SKM-1 treated with dmso at 0.1 percent for 144 hours (cell line): ENCODE measurements at regions not wholly inside any gene's neighbourhood (a gene's known extent, or its start where the extent isn't known, plus 50 kb on each side); places are given as distances from the start of the nearest gene placed in this dataset.
"Not testable (repeated sequence)": the region's sequence is repeated elsewhere in the genome, so short reads cannot be mapped to it uniquely, and the experiment has no call there.

Source experiments
- DNase-seq: peaks from one replicate; lab custom pipeline; 2025; ENCODE audit not compliant: unreplicated experiment; lab: John Stamatoyannopoulos, UW

DNA sequence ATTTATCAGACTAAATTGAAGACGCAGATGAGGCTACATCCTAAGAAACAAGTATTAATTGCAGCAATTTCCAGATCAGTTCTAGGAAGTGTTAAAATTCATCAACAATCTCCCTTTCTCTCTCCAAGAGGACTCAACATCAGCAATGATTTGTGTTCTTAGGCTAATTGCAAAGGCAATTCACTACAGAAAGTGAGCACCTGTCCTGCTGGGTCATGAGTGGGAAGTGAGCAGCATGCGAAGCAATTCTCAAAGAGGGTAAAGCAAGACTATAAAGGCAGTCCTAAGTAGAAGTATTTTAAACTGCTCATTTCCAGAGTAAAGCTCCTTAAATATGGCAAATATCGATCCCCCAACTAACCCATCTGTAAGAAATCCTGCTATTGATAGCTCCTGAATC lies 1191.0 kb upstream of the ALCAM start:
- DNase-seq = no peak

DNA sequence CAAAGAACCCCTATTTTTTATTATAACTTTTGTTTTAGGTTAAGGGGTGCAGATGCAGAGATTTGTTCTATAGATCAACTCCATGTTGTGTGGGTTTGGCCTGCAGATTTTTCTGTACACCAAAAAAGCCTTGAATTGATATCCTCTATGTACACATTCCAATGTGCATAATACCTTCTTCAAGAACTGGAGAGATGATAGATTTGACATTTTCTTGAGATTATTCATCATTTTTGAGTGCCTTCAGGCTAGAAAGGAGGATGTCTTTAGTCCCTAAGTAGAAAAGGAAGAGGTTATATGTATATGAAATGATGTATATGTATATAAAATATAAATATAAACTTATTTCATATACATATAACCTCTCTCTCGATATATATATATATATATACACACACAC lies 1190.0 kb upstream of the ALCAM start:
- no peak for DNase-seq

DNA sequence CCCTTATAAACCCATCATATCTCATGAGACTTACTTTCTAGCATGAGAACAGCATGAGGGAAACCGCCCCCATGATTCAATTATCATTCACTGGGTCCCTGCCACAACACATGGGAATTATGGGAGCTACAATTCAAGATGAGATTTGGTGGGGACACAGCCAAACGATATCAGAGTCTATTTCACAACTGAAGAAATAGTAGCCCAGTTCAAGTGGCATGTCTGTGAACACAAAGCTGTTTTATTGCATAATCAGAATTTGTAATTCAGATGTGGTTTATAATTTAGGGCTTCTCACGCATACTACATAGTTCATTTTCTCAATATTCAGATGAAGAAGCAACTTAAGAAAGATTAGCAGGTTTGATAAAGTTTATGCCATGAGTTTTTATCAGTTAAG lies 1188.0 kb upstream of the ALCAM start:
- no peak for DNase-seq

DNA sequence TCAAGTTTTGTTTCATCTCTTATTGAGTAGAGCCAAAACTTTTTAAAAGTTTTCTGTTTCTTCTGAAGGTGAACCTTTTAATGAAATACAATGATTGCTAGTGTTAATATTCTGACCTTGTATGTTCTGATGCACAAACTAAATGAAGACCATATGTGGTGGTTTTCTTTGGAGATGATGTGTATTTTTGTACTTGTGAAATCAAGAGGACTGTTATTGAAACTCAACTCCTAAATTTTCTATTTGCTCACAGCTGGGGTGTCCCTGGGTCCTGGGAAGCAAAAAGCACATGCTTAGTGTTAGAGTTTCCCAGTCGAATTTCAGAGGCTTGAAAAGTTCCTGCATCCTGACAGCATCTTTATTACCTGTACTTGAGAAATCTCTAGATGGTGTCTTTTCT lies 1185.8 kb upstream of the ALCAM start:
- no peak for DNase-seq

DNA sequence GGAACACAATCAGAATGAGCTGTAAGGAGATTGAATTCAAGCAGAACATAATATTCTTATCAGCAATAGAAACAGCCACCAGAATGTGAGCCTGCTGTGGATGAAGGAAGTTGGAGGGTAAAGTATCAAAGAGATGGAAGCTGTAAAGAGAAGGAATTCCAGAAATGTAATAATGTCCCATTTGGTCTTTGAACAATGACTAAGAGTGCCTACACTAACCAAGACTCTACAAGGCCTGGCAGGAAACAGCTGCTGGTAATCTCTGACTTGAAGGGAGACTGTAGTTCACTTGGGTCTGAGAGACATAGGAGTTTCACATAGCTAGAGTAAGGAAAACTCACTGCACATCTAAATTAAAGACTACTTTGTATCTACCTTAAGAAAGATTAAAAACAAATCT lies 1176.0 kb upstream of the ALCAM start:
- DNase-seq = no peak

DNA sequence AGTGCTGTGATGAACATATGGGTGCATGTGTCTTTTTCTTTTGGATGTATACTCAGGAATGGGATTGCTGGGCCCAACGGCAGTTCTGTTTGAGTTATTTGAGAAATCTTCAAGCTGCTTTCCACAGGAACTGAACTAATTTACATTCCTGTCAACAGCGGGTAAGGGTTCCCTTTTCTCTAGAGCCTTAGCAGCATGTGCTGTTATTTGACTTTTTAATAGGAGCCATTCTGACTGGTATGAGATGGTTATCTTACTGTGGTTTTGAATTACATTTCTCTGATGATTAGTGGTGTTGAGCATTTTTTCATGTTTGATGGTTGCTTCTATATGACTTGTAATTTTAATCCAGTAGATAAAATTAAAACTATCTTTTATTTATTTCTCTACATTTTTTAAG lies 1168.6 kb upstream of the ALCAM start:
- DNase-seq = no peak

DNA sequence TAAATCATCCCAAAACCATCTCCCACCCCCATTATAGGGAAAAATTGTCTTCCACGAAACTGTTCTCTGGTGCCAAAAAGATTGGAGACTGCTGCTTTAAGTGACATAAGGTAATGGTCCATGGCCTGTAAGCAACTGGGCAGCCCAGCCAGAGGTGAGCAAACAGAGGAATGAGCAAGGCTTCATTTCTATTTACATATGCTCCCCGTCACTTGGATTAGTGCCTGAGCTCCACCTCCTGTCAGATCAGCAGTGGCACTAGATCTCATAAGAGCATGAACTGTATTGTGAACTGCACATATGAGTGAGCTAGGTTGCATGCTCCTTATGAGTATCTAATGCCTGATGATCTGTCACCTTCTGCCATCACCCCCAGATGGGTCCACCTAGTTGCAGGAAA lies 1159.8 kb upstream of the ALCAM start:
- no peak for DNase-seq

DNA sequence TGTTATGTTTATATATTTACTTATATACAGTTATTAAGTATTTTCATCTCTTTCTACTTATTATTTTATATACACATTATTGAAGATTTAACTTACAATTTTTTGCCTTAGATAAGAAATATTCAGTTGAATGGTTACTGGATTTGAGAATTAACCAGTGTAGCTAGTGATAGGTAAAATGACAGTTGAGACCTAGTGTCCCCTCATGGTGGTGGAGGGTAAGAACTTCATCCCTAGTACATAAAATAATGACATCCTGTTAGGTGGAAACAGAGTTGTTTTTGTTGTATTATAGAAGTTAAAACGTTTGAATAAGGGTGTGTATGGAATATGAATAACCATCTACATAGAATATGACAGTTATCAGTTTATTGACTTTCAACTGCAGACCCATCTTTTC lies 1152.4 kb upstream of the ALCAM start:
- no peak for DNase-seq

DNA sequence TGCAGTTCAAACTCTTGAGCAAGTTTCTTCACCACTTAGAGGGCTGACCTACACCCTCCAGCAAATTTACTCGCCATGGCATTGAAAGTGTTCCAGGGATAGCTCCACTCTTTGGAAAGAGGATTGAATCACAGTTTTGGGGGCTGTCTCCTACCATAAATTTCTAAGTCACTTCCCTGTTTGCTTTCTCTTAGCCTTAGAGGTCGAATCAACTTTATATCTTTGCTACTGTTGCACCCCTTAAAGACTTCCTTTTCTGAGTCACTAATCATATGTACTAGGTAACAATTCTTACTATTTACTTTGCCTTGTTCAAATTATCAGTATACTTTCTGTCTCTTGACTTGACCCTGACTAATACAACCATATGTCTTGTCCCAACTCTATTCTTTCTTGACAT lies 1151.8 kb upstream of the ALCAM start:
- no peak for DNase-seq

DNA sequence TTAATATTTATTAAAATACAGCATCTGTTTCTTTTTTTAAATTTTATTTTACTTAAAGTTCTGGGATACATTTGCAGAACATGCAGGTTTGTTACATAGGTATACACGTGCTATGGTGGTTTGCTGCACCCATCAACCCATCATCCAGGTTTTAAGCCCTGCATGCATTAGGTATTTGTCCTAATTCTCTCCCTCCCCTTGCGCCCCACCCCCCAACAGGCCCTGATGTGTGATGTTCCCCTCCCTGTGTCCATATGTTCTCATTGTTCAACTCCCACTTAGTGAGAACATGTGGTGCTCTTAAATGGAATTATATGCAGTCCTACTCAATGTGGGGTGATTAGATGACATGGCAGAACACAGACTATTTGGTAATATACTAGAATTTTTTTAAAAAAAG lies 1147.7 kb upstream of the ALCAM start:
- not testable (repeated sequence) for DNase-seq

DNA sequence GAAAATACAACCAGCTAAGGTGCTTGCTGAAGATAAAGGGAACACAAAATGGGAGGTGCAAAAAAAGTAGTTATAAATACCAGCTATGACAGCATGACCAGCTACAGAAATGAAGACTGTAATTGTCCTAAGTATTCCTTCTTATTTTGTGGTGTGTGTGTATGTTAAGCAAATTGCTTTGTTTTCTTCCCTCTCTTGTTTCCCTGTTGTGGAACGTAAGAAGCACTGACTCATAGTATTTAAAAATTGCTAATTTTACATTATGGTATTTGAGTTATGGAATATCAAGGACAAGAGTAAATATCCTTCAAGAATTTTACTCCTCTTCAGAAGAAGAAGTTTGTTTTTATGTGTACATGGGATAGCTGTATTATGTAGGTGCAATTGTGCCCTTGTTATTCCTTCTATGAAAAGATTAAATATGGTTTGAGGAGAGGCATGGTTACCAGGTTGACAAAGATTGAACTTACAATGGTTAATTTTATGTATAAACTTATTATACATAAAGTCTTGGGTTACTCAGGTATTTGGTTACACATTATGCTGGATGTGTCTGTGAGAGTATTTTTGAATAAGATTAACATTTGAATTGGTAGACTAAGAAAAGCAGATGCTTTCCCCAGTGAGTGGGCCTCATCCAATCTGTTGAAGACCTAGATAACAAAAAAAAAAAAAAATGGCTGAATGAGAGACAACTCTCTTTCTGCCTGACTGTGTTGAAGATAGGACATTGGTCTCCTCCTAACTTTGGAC lies 1132.1 kb upstream of the ALCAM start:
- DNase-seq = no peak

DNA sequence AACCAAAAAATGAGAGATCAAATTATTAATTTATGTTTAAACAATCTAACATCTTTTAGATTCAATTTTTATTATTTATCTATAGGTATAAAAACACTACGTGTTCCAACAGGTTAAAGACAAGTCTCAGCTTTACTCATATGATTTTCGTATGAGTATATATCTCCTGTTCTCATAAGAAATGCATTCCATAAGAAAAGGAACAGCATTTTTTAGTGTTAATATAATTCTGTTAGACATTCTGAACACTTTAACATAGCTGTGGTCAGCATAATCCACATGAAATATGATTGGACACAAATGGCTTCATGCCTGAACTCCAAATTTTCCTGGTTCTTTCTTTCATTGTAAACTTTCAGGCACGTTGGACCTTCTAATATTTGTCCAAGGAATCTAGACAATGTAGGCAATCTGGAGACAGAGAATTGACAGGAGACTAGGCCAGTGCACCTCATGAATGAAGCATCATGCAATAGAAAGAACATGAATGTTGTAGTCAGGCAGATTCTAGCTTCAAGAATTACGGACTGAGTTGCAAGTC lies 1122.0 kb upstream of the ALCAM start:
- no peak for DNase-seq

DNA sequence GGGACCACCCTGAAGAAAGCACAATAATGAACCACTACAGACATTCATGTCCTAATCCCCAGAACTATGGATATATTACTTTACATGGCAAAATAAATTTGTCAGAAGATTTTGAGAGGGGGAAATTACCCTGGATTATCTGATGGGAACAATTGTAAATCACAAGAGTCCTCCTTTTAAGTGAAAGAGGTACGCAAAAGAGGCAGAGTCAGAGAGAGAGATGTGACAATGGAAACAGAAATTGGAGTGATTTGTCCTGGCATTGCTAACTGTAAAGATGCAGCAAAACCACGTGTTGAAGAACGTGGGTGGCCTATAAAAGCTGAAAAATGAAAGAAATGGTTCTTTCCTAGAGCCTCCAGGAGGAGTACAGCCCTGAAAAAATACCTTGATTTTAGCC lies 1121.4 kb upstream of the ALCAM start:
- DNase-seq = no peak

DNA sequence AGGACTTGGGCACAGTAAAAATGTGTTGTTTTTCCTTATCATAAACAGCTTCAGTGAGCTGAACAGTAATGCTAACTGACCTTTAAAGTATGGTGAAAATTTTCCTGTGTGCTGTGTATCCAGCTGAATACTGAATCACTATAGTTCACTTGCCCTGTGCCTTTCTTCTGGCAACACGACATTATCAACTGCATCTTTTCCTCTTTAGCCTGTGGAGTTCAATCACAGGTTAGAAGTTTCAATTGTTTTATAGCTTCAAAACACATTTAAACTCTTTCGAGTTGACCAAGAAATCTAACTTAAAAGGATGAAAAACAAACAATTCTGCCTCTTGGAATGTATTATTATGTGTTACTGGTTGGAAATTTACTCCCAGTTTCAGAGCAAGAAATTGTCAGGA lies 1120.7 kb upstream of the ALCAM start:
- no peak for DNase-seq

DNA sequence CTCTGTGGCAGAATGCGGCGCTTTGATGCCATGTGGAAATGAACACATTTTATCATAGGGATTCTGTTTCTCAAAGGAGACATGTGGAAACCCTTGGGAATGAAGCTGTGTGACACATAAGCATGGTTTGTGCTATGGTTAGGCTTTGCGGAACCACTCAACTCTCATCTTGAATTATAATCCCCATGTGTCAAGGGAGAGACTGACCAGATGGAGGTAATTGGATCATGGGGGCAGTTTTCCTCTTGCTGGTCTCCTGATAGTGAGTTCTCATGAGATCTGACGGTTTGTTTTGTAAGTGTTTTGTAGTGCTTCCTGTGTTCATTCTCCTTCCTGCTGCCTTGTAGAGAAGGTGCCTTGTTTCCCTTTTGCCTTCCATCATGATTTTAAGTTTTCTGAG lies 1109.2 kb upstream of the ALCAM start:
- DNase-seq = no peak

DNA sequence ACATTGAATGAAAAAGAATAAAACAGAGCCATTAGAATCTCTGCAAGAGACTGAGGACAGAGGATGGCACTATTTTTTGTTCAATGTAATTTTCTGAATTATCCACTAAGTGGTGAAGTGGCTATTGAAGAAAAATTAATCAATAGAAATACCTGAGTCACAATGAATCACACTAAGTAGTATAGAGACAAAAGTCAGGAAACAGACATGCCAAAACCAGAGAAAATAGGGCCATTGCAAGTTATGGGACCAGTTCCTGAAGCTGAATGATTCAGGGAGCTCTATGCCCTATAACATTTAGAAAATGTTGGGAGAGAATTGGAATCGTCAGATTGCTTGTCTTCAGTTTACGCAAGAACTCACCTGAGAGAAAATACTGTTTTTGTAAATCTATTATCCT lies 1103.2 kb upstream of the ALCAM start:
- no peak for DNase-seq

DNA sequence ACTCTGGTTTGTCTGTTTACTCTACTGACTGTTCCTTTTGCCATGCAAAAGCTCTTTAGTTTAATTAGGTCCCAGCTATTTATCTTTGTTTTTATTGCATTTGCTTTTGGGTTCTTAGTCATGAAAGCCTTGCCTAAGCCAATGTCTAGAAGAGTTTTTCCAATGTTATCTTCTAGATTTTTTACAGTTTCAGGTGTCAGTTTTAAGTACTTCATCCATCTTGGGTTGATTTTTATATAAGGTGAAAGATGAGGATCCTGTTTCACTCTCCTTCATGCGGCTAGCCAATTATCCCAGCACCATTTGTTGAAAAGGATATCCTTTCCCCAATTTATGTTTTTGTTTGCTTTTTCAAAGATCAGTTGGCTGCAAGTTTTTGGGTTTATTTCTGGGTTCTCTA lies 1100.5 kb upstream of the ALCAM start:
- not testable (repeated sequence) for DNase-seq

DNA sequence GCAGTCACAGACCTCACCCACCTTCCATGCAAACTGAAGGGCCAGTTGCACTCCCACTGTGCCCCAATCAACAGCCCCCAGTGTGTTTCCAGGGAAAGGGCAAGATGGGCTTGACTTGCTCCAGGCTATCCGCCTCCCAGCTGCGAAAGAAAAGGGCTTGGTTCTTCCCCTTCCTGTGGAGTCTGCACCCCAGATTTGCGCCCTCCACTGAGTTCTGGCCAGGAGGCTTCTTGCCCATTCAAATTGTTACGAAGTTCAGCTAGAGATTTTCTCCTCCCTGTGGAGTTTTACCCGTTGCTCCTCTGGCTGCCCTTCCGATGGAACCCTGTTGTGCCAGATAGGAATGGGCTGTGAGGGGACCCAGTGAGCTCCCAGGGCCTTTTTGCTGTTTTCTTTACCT lies 1096.9 kb upstream of the ALCAM start:
- no peak for DNase-seq

DNA sequence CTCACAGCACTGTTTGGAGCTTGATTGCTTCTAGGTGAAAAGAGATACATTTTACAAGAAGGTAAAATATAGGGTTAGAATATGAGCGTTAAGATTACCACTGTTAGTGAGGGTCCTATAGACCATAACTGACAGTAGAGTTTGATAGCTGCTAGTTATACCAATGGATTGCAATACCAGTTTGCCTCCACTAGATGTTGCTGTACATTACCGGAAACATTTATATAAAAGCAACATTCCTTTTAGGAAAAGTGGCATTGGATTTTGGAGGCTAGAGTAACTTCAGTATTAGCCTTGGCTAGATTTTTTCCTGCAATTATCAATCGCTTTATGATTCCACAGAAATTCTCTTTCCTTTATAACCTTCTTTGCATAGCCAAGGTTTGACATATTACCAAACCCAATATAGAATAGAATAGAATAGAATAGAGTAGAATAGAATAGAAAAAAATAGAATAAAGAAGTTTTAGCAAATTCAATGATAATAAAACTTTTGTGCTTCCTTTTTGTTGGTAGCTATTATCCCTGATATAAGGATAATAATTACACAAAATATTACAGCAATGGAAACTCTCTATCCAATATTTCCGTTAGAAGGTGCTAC lies 1093.6 kb upstream of the ALCAM start:
- peak; percentile 8 for DNase-seq

DNA sequence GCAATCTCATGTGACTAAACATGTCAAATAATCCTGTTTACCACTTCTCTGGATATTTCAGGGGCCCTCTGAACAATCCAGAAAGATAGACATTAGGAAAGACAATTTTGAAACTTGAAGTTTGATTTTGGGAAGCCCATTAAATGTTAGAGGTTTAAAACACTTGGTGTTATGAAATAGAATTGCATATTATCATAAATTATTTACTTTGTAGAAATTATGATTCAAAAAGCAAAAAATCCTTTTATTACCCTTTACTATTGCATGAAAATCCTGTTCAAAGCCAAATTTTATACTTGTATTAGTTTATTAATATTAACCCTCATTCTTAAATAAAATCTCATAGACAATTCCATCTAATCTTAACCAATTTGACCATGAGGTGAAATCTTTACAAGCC lies 1091.5 kb upstream of the ALCAM start:
- no peak for DNase-seq

DNA sequence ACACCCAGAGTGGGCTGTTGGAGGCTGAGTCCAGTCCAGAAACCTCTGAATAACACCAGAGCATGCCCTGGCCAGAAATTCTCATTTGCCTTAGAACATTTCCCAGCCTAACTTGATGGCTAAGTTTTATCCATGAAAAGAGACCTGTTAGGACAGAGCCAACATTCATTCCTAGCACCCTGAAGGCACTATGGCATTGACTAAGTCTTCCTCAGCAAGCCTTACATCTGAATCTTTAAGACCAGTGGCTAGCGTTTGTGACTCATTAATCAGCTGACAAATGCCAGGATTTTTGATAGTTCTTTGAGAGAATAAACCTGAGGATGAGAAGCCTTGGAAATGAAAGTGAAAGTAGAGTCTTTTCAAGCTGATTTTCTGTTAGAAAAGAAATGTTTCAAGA lies 1087.1 kb upstream of the ALCAM start:
- no peak for DNase-seq

DNA sequence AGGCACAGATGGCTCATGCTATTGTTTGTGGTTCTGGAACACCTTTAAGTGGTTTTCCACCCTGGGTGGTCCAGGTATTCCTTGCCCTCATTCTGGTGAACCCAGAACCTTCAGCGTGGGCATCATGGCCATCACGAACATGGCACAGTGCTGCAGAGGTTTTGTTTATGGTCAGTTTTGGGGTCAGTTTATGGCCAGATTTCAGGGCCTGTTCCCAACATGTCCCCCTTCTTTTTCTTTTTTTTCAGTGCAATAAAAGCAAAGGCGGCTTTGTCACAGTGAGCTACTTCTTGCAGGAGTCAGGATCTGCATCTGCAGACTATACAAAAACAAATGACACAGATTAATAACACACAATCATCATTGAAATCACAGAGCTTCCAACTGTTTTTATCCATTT lies 1085.0 kb upstream of the ALCAM start:
- DNase-seq = no peak

DNA sequence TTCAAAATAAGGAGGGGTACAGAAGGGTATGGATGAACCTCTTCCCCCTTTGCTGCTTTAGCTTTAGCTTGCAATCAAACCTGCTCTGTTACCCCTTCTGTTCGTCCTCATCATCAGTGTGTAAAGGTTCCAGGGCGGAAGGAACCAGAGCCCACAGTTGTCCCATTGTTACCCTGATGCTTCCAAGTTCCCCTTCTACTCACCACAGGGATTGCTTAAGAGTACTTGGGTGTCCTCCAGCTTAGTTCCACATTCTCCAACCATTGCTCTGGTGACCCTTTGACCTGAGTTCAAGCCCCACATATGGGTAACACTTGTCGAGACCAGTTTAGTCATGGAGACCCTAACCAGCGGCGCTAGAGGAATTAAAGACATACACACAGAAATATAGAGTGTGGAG lies 1080.1 kb upstream of the ALCAM start:
- DNase-seq = peak; percentile 88
